Endothelial cell (in vitro differentiated cells): ENCODE measurements at regions not wholly inside any gene's neighbourhood (a gene's known extent, or its start where the extent isn't known, plus 50 kb on each side); places are given as distances from the start of the nearest gene placed in this dataset.

Experiments used
- DNase-seq: peaks from one replicate; pipeline ENCODE4 v3.0.0; 2021; ENCODE audit warnings: low spot score
- H3K27ac Mint-ChIP-seq: one replicate; pipeline ENCODE4 v1.8.0; 2021; ENCODE audit warnings: mixed read lengths, inconsistent platforms; ENCODE audit not compliant: unreplicated experiment
- H3K27me3 Mint-ChIP-seq: one replicate; pipeline ENCODE4 v1.8.0; 2021; ENCODE audit warnings: mild to moderate bottlenecking, moderate library complexity, mixed read lengths, inconsistent platforms; ENCODE audit not compliant: unreplicated experiment
- H3K36me3 Mint-ChIP-seq: one replicate; pipeline ENCODE4 v1.8.0; 2021; ENCODE audit warnings: mild to moderate bottlenecking, low read depth, mixed read lengths, inconsistent platforms; ENCODE audit not compliant: unreplicated experiment
- H3K4me1 Mint-ChIP-seq: one replicate; pipeline ENCODE4 v1.8.0; 2021; ENCODE audit warnings: mild to moderate bottlenecking, mixed read lengths, inconsistent platforms; ENCODE audit not compliant: unreplicated experiment
- H3K4me3 Mint-ChIP-seq: one replicate; pipeline ENCODE4 v1.8.0; 2021; ENCODE audit warnings: mild to moderate bottlenecking, mixed read lengths, inconsistent platforms; ENCODE audit not compliant: unreplicated experiment
- H3K9me3 Mint-ChIP-seq: one replicate; pipeline ENCODE4 v1.8.0; 2021; ENCODE audit warnings: mixed read lengths, inconsistent platforms; ENCODE audit not compliant: unreplicated experiment
- CTCF ChIP-seq: fragments of 200-600 bp; sonication (generic); IDR thresholded peaks from one replicate; pipeline ENCODE4 v1.5.0; 2021; ENCODE audit warnings: antibody characterized with exemption; ENCODE audit not compliant: unreplicated experiment

GRCh38 chr16:65294165-65294564, 172.3 kb upstream of the CDH11 start:
- H3K27me3 Mint-ChIP-seq, result peaks cover 4% of the 10 kb centered on the region
- no peak overlapping the region for H3K4me3 Mint-ChIP-seq
- no peaks in the 10 kb centered on the region for H3K4me1 Mint-ChIP-seq

GRCh38 chr16:65289022-65289421, 167.2 kb upstream of the CDH11 start:
- H3K4me3 Mint-ChIP-seq, result no peak overlapping the region
- H3K9me3 Mint-ChIP-seq, result no peaks in the 10 kb centered on the region
- no peak for DNase-seq
- H3K4me1 Mint-ChIP-seq, result no peaks in the 10 kb centered on the region
- H3K27me3 Mint-ChIP-seq, result peaks cover under 1% of the 10 kb centered on the region
- no peak for TF ChIP-seq CTCF
- no peaks in the 10 kb centered on the region for H3K36me3 Mint-ChIP-seq
- H3K27ac Mint-ChIP-seq, result no peak overlapping the region

More at GRCh38 chr16:65294165-65294564, 172.3 kb upstream of the CDH11 start:
- H3K27ac Mint-ChIP-seq, result no peak overlapping the region
- H3K9me3 Mint-ChIP-seq, result no peaks in the 10 kb centered on the region
- no peak for TF ChIP-seq CTCF
- no peaks in the 10 kb centered on the region for H3K36me3 Mint-ChIP-seq
- no peak for DNase-seq

- H3K4me1 Mint-ChIP-seq, result peaks cover 6% of the 10 kb centered on the region
- no peaks in the 10 kb centered on the region for H3K9me3 Mint-ChIP-seq
- H3K27me3 Mint-ChIP-seq, result peaks cover 1% of the 10 kb centered on the region
- H3K27ac Mint-ChIP-seq, result no peak overlapping the region
- DNase-seq, result no peak
- H3K4me3 Mint-ChIP-seq, result no peak overlapping the region
- no peaks in the 10 kb centered on the region for H3K36me3 Mint-ChIP-seq
- TF ChIP-seq CTCF, result no peak
Observed at GRCh38 chr16:65287307-65287706, 165.4 kb upstream of the CDH11 start.

- peaks cover 11% of the 10 kb centered on the region for H3K4me1 Mint-ChIP-seq
- H3K27me3 Mint-ChIP-seq, result peaks cover 3% of the 10 kb centered on the region
- TF ChIP-seq CTCF, result no peak
- DNase-seq, result no peak
- H3K36me3 Mint-ChIP-seq, result no peaks in the 10 kb centered on the region
- no peak overlapping the region for H3K27ac Mint-ChIP-seq
- H3K4me3 Mint-ChIP-seq, result no peak overlapping the region
- H3K9me3 Mint-ChIP-seq, result no peaks in the 10 kb centered on the region
Observed at GRCh38 chr16:65285128-65286048, 163.5 kb upstream of the CDH11 start.

- H3K27me3 Mint-ChIP-seq, result peaks cover 3% of the 10 kb centered on the region
- no peaks in the 10 kb centered on the region for H3K9me3 Mint-ChIP-seq
- no peak for TF ChIP-seq CTCF
- H3K27ac Mint-ChIP-seq, result no peak overlapping the region
- H3K36me3 Mint-ChIP-seq, result no peaks in the 10 kb centered on the region
- no peak overlapping the region for H3K4me3 Mint-ChIP-seq
- H3K4me1 Mint-ChIP-seq, result peaks cover 11% of the 10 kb centered on the region
- no peak for DNase-seq
Observed at GRCh38 chr16:65284626-65285025, 162.8 kb upstream of the CDH11 start.
